Epithelial cell of esophagus (primary cell): ENCODE measurements at regions not wholly inside any gene's neighbourhood (a gene's known extent, or its start where the extent isn't known, plus 50 kb on each side); places are given as distances from the start of the nearest gene placed in this dataset.

Experiments
- DNase-seq: peaks from one replicate; pipeline ENCODE4 v3.0.0; 2010; ENCODE audit warnings: low read depth
- H3K4me3 ChIP-seq: 2 replicates; pipeline ENCODE4 v1.5.1; 2011; ENCODE audit warnings: mild to moderate bottlenecking, low read length, control low read depth
- TF ChIP-seq, protein P1 (sequence below): IDR thresholded peaks from 2 replicates; pipeline ENCODE4 v1.5.1; 2011; ENCODE audit warnings: low read depth, mild to moderate bottlenecking, low read length, control low read depth, inconsistent platforms; ENCODE audit not compliant: insufficient read depth; ENCODE audit errors: missing control alignments

- H3K4me3 ChIP-seq = no peak overlapping the region
- TF ChIP-seq, protein P1, sequence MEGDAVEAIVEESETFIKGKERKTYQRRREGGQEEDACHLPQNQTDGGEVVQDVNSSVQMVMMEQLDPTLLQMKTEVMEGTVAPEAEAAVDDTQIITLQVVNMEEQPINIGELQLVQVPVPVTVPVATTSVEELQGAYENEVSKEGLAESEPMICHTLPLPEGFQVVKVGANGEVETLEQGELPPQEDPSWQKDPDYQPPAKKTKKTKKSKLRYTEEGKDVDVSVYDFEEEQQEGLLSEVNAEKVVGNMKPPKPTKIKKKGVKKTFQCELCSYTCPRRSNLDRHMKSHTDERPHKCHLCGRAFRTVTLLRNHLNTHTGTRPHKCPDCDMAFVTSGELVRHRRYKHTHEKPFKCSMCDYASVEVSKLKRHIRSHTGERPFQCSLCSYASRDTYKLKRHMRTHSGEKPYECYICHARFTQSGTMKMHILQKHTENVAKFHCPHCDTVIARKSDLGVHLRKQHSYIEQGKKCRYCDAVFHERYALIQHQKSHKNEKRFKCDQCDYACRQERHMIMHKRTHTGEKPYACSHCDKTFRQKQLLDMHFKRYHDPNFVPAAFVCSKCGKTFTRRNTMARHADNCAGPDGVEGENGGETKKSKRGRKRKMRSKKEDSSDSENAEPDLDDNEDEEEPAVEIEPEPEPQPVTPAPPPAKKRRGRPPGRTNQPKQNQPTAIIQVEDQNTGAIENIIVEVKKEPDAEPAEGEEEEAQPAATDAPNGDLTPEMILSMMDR = no peak
- DNase-seq = no peak
Measured at GRCh38 chr3:46086083-46086437, 58.8 kb upstream of the XCR1 start.

DNA sequence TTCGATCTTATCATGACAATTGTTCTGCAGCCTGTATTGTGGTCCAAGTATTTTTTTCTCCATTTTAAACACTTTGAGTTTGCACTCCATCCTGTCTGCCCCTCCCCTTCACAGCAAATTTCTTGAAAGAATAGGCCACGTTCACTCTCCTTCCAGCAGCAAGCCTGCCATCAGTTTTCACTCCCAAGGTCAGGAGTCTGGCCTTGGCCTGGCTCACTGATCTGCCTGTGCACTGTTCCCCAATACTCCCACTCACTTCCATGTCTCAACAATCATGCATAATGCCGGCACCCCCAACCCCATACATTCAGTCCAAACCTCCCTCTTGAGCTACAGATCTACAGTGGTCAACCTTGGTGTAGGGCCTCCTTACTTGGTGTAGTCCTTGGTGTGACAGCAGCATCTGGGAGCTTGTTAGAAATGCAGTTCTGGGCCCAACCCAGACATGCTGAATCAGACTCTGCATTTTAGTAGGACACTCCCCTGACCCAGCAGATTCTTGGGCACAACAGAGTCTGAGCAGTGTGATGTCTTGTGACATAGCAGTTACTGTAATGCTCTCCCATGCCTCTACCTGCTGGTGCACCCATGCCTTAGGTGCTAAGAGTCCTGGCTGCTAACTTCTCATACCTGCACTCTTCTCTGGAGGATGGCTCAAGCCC is 58.3 kb upstream of the XCR1 start:
- TF ChIP-seq, protein P1 = no peak
- peak; percentile 55 for DNase-seq
- no peak overlapping the region for H3K4me3 ChIP-seq

DNA sequence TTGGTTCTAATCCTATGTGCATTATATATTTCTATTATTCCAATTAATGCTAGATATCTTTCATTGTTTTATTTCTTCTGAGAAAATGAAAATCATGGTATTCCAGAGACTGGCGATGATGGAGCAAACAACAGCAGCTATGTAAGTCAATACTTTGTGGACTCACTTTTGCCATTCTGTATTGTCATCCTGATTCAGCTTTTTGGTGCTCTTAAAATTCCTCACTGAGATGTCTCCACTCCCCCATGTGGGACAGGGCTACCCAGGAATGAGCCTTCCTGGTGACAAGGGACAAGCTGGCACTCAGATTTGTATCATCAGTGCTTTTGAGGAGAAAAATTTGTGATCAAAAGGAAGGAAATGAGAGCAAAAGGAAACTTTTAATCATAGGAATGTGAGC is 56.7 kb upstream of the XCR1 start:
- H3K4me3 ChIP-seq = no peak overlapping the region
- no peak for DNase-seq
- TF ChIP-seq, protein P1 = no peak

DNA sequence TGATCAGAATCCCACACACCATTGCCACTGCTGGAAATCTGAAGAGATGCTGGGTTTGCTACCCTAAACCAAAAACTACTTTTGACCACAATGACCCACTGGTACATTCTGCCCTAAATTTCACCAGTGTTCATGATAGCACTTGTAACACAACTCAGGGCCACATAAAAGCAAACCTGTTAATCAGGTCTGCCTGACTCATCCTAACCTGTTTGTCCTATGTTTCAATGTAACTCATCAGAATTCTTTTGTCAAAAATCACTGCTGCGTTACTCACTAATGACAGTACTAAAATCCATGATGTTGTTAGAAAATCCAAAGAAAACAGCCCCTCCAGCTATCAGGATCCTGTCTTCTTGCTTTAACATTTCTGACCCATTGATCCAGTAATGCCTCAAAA is 55.6 kb upstream of the XCR1 start:
- TF ChIP-seq, protein P1 = no peak
- H3K4me3 ChIP-seq = no peak overlapping the region
- DNase-seq = peak; percentile 97

DNA sequence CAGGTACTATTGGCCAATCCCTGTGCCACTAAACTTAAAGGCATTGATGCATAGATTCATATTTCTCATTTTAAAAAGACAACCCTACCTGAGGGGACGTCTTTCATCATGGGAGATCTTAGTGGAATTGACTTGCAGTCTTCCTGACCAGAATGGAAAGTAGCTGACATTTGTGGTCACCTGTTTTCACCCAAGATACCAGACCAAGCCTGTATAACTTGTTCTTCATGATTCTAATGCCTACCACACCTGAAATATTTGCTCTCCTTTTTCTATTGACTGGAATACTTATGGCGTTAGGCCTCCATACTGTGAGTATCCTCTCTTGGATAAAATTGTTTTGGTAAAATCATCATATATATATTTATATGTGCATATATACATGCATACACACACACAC is 54.7 kb upstream of the XCR1 start:
- TF ChIP-seq, protein P1 = no peak
- no peak overlapping the region for H3K4me3 ChIP-seq
- peak; percentile 50 for DNase-seq

GRCh38 chr3:46080969-46081345 is 53.7 kb upstream of the XCR1 start:
- DNase-seq = no peak
- TF ChIP-seq, protein P1 = no peak
- H3K4me3 ChIP-seq = no peak overlapping the region
